ENCODE measurements at regions not wholly inside any gene's neighbourhood (a gene's known extent, or its start where the extent isn't known, plus 50 kb on each side); places are given as distances from the start of the nearest gene placed in this dataset.

GRCh38 chr5:145166110-145166509 lies 669.0 kb downstream of the PRELID2 start:
- no peak for DNase-seq

DNA sequence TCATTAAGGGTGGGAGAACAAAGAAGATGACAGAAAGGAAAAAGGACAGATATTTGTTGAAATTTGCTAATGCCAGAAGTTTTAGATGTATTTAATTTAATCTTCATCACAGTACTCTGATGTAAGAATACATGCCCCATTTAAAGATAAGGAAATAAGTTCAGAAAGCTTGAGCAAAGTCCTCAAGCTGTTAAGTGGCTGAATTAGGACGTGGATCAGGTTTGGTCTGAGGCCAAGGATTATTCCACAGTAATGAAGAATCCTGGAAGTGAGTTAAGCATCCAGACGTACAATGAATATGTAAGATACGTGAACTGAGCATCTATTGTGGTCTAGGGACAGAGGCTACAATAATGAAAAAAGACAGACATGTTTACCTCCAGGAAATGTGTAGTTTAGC lies 671.3 kb downstream of the PRELID2 start:
- no peak for DNase-seq

DNA sequence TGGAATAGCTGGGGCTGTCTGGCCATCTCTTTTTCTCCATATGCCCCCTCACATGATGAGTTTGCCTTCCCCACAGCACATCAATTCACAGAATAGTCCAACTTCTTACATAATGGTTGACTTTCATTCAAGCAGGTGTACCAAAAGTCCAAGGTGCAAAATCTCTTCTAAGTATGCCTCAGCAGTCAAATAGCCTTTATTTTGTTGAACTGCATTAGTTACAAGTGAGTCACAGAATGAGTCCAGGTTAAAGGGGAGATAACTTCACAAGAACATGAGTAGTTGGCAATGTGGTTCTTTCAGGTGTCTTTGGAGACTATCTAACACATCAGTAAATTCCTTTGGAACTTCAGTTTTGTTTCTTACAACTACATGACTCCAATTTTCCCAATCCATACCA lies 672.5 kb downstream of the PRELID2 start:
- no peak for DNase-seq

DNA sequence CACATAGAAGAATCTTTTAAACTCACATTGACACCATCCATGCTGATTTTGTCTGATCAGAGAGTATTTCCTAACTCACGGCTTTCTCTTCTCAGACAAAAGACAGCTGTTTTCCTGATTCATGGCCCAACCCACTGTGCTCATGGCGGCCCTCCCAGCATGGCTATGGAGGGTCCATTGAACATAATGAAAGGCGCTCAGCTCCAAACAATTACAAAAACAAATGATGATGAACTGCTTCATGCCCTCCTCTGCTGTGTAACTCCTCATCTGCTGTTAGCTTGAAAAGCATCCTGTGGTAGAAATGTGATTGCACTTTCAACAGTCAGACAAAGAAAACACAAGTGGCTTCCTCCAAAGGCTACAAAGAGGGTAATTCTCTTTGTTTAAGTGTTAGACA lies 673.8 kb downstream of the PRELID2 start:
- DNase-seq, result no peak

DNA sequence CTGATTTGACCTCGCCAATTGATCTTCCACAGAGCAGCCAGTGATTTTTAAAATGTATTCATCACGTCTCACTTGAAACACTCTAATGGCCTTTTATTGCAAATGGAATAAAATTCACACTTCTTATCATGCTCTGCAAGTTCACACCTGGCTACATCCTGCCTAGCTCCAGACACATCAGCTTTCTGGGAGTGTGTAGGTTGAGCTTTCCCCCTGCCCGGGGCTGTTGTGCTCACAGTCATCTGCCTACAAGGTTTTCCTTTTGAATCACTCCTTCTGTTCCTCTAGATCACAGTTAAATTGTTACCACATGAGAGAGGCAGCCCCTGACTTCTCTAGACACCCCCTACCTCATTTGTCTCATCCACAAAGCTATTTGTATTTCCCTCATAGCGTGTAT lies 674.5 kb downstream of the PRELID2 start:
- no peak for DNase-seq

GRCh38 chr5:145158730-145159129 lies 676.4 kb downstream of the PRELID2 start:
- DNase-seq, result no peak

- DNase-seq, result peak; percentile 42
Observed at GRCh38 chr5:145157841-145158240, 677.3 kb downstream of the PRELID2 start.

DNA sequence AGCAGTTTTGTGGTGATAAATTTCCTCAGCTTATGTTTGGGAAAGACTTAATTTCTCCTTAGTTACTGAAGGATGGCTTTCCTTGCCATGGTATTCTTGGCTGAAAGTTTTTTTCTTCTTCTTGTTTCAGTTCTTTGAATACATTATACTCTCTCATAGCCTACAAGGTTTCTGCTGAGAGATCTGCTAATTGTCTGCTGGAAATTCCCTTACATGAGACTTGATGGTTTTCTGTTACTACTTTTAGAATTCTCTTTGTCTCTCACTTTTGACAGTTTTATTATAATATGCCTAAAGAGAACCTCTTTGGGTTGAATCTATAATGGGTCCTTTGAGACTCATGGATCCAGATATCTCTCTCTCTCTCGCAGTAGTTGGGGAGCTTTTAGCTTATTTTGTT lies 693.6 kb downstream of the PRELID2 start:
- DNase-seq, result no peak

DNA sequence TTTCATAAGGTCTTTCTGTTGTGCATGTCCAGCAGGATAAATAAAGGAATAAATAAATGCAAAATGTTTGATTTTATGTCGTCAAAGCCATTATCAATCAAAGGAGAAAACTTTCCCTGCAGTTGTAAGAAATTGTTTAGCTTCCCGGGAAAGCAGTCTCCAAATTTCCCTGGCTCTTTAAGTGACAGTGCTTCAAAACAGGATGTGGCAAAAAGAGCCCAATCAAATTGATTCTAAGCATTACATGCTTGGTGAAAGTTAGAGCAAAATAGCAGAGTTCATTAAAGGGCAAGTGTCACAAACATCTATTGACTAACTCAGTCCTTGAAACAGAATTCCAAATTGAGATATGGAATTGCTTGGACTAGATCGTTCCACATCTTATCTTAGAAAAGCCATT lies 704.1 kb downstream of the PRELID2 start:
- DNase-seq, result no peak

GRCh38 chr5:145129797-145130196 lies 705.3 kb downstream of the PRELID2 start:
- no peak for DNase-seq

DNA sequence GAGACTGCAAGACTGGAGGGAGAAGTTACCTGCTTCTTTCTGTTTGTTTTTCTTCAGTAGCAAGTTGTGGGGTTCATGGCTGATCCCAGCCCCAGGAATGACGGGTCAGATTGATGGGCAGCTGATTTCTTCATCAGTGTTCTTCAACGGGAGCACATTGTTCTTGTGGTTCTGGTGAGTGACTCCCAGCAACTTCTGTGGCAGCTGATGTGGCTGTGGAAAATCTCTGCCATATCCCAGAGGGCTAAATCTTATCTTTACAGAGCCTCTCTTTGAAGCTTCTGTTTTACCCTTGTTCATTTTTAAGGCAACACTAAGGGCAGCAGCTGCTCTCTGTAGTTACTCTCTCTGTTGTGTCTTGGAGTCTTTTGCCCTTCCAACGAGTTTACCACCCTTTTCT lies 710.3 kb downstream of the PRELID2 start:
- DNase-seq, result no peak

DNA sequence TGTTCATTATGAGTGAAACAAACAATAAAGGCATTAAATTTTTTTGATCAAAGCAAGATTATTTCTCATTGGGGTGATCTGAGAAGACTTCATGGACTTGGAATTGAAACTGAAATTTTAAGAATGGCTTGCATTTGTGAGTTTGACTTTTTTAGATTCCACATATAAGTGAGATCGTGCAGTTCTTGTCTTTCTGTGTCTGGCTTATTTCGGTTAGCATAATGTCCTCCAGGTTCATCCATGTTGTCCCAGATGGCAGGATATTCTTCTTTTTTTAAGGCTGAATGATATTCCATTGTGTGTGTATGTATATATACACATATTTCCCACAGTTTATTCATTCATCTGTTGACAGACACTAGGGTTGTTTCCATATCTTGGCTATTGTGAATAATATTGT lies 716.5 kb downstream of the PRELID2 start:
- no peak for DNase-seq

- DNase-seq, result no peak
Observed at GRCh38 chr5:145118127-145118526, 717.0 kb downstream of the PRELID2 start.

DNA sequence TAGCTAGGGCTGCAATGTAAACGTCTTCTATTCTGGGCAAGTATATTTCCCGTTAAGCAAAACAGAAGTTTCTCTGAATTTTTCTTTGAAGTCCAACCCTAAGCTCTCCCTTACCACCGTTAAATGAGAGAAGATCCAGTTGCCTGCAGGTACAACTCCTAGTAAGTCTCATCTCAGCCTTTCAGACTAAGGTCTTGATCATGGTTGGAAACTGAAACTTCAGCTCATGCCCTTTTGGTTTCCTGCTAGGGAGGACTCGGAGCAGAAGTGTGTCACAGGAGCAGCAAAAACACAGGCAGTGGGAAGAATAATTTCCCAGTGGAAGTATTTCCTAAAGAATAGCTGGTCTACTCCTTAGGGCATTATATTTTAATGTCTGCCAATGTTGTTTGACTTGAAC lies 717.9 kb downstream of the PRELID2 start:
- DNase-seq, result no peak

- no peak for DNase-seq
Observed at GRCh38 chr5:145111420-145111819, 723.7 kb downstream of the PRELID2 start.

GRCh38 chr5:145110834-145111233 lies 724.3 kb downstream of the PRELID2 start:
- no peak for DNase-seq

DNA sequence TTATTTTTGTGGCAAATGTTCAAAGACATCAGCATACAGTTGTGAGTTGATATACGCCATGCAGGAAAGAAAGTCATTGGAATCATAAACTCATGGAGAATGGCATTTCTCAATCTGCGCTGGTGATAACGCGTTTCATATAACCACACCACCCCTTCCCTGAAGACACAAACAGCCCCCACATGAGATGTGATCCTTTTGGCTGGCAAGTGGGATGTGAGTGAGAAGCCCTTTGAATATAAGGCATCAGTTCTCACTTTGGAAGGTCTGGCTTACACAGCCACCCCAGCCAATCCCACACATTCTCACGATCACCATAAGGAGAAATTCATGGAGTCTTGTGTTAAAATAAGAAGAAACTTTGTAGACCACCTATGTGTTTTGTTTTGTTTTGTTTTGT lies 725.0 kb downstream of the PRELID2 start:
- DNase-seq, result no peak

- no peak for DNase-seq
Observed at GRCh38 chr5:145105384-145105783, 729.8 kb downstream of the PRELID2 start.

- peak; percentile 17 for DNase-seq
Observed at GRCh38 chr5:145104106-145104505, 731.0 kb downstream of the PRELID2 start.

DNA sequence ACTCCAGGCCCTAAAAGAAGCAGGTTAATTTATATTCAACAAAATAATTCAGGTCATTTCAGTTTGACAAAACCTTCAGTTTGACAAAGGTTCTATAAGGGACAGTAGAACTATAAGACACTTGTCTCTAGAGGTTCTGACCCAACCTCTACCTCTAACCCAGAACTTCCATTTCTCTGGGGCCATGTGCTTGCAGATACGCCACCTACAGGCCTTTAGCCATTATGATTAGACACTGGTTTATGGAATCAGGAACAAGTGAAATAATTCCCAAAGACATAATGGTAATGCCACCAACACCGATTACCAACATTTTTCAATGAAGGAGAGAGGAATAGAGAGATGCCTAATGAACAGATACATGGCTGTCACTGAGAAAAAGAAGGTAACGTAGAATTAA lies 733.9 kb downstream of the PRELID2 start:
- no peak for DNase-seq

DNA sequence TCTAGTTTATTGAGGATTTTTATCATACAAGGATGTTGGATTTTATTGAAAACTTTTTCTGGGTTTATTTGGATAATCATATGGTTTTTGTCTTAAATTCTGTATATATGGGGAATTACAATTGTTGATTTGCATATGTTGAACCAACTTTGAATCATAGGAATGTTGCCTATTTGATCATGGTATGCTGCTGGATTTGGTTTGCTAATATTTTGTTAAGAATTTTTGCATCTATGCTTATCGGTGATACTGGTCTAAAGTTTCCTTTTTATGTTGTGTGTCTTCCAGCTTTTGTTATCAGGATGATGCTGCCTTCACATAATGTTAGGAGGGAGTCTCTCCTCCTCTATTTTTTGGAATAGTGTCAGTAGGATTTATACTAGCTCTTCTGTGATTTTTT lies 745.0 kb downstream of the PRELID2 start:
- no peak for DNase-seq

GRCh38 chr5:145084834-145085233 lies 750.3 kb downstream of the PRELID2 start:
- no peak for DNase-seq

GRCh38 chr5:145077028-145077427 lies 758.1 kb downstream of the PRELID2 start:
- DNase-seq, result no peak

DNA sequence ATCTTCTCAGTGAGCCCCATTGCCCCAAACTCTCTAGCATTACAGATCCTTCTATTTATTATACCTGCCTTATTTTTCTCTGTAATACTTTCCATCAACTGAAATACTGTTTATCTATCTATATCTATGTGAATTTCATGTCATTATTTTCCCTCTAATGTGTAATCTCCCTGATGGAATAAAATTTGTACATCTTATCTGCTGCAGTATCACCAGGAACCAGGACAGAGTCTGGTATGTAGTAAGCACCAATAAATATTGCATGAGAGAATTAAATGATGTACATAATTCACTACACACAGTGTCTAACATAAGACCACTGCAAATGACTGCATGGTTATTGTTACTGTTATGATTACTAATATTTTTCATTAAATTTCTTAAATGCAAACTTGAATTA lies 759.1 kb downstream of the PRELID2 start:
- DNase-seq, result no peak

GRCh38 chr5:145072889-145073288 lies 762.3 kb downstream of the PRELID2 start:
- DNase-seq, result no peak

GRCh38 chr5:145068721-145069120 lies 766.4 kb downstream of the PRELID2 start:
- no peak for DNase-seq

Data from fibroblast of skin of abdomen (primary cell).